Skeletal muscle cell (primary cell): ENCODE measurements at regions not wholly inside any gene's neighbourhood (a gene's known extent, or its start where the extent isn't known, plus 50 kb on each side); places are given as distances from the start of the nearest gene placed in this dataset.

ENCODE experiments used
- DNase-seq: peaks from one replicate; pipeline ENCODE4 v3.0.0-alpha.2; 2010; ENCODE audit warnings: low read depth
- H3K4me3 ChIP-seq: 2 replicates; pipeline ENCODE4 v1.5.1; 2011; ENCODE audit warnings: low read depth, mild to moderate bottlenecking, control low read depth, low read length, moderate library complexity

GRCh38 chr11:27908621-27909020, 199.3 kb downstream of the KIF18A start:
- no peak for DNase-seq
- H3K4me3 ChIP-seq: no peak overlapping the region

GRCh38 chr11:27907530-27907929, 200.4 kb downstream of the KIF18A start:
- no peak overlapping the region for H3K4me3 ChIP-seq
- DNase-seq: no peak

DNA sequence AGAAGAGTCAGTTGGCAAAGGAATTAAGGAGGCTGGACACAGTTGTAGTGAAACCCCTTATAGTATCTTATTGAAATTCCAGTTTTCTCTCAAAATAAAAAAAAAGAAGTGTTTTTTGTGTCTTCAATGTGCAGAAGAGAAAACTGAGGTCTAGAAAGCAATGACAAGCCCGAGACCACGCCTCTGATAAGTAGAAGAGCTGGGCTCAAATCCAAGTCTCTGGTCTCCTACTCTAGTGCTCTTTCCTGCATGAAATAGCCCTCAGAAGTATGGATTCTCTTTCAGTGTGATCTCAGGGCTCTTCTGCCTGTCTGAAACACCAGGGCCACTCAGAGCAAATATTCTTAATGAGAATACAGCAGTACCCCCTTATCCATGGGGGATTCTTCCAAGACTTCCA, 200.9 kb downstream of the KIF18A start:
- no peak for DNase-seq

GRCh38 chr11:27904358-27905055, 203.4 kb downstream of the KIF18A start:
- no peak overlapping the region for H3K4me3 ChIP-seq
- peak; percentile 68 for DNase-seq

More for the DNA sequence above, 200.9 kb downstream of the KIF18A start:
- H3K4me3 ChIP-seq: no peak overlapping the region

DNA sequence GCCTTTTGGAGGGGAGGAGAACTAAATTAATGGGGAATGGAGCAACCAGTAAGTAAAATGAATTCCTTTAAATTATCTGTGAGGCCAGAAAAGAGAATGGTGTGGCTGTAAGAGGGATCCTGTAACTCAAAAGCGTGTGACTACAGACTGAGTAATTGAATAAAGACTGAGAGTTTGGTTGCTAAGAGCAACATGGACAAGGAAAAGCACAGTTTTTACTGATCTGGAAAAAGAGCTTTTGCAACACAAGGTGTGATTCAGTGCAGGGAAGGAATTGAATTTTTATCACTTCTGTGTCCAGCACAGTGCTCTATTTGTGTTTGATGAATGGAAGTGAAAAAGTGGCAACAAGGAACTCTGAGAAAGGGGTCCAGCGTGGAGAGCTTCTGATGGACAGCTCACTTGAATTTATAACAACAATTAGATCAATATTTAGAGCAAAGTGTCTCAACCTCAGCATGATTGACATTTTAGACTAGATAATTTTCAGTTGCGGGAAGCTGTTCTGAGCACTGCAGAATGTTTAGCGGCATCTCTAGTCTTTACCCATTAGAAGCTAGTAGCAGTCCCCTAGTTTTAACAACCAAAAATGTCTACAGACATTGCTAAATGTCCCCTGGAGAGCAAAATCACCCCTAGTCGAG, 202.8 kb upstream of the BDNF start:
- H3K4me3 ChIP-seq: no peak overlapping the region
- DNase-seq: peak; percentile 51

DNA sequence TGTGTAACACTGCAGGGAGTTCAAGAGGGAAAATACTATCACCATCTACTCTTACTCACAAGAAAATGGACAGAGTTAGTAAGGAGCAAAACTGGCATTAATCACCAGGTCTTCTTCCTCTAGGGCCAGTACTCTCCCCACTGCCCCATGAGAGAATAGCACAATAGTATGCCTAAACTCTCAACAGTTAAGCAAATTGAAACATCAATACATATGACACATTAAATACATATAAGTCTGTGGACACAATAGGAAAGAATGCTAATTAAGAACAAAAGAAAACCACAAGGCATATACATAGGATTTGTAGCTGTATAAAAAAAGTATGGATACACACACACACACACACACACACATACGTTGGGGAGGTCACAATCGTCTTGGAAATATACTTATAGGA, 197.9 kb upstream of the BDNF start:
- no peak for DNase-seq
- H3K4me3 ChIP-seq: no peak overlapping the region

GRCh38 chr11:27896096-27896495, 195.8 kb upstream of the BDNF start:
- no peak overlapping the region for H3K4me3 ChIP-seq
- DNase-seq: no peak

GRCh38 chr11:27894552-27894951, 194.3 kb upstream of the BDNF start:
- DNase-seq: no peak
- H3K4me3 ChIP-seq: no peak overlapping the region

- no peak for DNase-seq
- no peak overlapping the region for H3K4me3 ChIP-seq
Measured at GRCh38 chr11:27886857-27887256, 186.6 kb upstream of the BDNF start.

DNA sequence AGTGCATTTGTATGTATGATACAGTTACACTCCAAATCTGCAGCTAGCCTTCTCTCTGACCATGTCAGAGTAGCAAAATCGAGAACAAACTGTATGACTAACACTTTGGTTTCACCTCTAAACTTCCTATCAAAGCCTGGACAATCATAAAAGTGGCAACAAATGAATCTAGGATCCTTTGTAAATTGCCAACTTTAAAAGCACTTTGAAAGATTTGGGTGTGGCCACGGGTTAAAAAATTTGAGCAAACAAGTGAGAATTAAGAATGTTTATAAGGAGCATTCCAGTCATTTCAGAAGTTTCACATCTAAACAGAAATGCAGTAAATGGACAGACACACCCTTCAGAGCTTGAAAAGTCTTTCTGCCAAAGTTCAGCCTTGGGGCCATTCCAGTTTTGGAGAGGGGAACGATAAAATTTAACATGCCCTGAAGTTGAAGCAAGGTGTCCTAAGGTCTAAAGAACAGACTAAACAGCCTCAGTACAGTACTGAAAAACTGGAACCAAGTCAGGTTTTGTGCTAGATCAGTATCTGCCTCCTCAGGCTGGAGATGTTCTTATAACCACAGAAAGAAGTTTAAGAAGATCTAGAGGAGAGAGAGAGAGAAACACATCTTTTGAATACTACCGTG, 181.9 kb upstream of the BDNF start:
- no peak for DNase-seq
- no peak overlapping the region for H3K4me3 ChIP-seq

DNA sequence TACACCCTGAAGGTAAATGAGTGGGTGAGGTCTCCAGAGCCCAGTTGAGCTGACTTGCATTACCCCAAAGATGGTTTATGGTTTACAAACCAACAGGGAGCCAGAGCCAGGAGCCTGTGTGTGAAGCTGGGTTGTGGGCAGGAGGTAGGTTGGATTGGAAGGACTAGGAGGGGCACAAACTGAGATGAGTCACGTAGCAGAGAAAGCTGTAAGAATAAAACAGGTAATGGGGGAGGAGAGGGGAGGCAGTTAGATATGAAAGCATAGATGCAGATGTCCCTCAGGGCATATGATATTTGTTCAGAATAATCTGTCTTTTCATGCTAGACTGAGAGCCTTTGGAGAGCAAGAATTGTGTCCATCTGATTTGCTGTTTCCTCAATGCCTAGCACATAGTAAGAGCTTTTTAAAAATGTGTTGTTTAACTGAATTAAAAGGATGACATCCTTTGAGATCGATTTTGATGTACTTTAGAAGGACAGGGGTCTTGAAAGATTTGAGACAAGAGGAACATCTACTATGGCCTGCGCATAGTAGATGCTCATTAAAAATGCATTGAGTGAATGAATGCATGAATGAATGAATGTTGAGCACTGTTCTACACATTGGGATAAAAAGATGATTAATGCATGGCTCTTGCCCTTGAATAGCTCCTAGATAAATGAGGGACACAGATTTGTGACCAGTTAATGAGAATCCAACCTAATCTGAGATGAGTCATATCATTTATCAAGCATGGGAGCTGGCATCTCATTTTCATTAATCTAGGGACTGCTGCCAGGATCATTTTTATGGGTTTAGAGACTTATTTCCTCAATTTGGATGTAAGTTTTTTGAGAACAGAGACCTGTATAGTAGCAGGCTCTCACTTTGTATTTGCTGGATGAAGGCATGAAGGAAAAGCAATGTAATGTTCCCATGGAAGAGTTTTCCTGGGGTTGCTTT, 175.8 kb upstream of the BDNF start:
- DNase-seq: no peak
- H3K4me3 ChIP-seq: no peak overlapping the region

GRCh38 chr11:27874998-27875830, 175.0 kb upstream of the BDNF start:
- H3K4me3 ChIP-seq: no peak overlapping the region
- DNase-seq: no peak

- no peak overlapping the region for H3K4me3 ChIP-seq
- no peak for DNase-seq
Measured at GRCh38 chr11:27873664-27874063, 173.4 kb upstream of the BDNF start.

DNA sequence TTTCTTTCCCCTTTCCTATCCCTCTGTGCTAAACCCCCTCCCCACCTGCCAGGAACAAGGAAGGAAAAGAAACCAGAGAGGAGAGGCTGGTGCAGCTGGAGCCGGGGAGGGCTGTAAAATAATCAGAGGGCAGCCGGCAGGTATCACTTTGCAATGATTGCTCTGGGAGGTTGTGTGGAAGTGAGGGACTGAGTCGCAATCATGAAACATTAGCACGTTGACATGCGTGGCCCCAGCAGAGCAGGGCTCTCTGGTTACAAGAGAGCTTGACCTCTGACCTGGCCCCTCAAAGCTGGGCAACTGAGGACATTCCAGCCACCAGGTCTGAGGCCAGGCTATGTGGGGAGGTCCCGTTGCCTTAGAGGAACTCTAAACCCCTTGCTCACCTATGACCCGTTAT, 170.8 kb upstream of the BDNF start:
- no peak overlapping the region for H3K4me3 ChIP-seq
- no peak for DNase-seq

GRCh38 chr11:27869701-27870100, 169.4 kb upstream of the BDNF start:
- no peak overlapping the region for H3K4me3 ChIP-seq
- no peak for DNase-seq

GRCh38 chr11:27868709-27869108, 168.5 kb upstream of the BDNF start:
- no peak overlapping the region for H3K4me3 ChIP-seq
- no peak for DNase-seq

DNA sequence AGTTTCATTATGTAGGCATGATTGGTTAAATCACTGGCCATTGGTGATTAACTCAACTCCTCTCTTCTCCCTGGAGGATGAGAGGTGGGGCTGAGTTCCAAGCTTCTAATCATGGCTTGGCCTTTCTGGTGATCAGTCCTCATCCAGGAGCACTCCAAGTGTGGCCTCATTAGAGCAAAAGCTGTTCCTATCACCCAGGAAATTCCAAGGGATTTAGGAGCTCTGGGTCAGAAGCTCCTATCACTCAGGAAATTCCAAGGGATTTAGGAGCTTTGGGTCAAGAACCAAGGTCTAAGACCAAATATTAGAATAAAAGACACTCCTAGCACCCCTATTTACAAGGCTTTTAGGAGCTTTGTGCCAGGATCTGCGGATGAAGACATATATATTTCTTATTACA, 168.0 kb upstream of the BDNF start:
- H3K4me3 ChIP-seq: no peak overlapping the region
- no peak for DNase-seq

GRCh38 chr11:27865105-27865504, 164.8 kb upstream of the BDNF start:
- H3K4me3 ChIP-seq: no peak overlapping the region
- DNase-seq: no peak

- DNase-seq: no peak
- no peak overlapping the region for H3K4me3 ChIP-seq
Measured at GRCh38 chr11:27864611-27865010, 164.4 kb upstream of the BDNF start.
